GM19463 (cell line): ENCODE measurements at regions not wholly inside any gene's neighbourhood (a gene's known extent, or its start where the extent isn't known, plus 50 kb on each side); places are given as distances from the start of the nearest gene placed in this dataset.
"Not testable (repeated sequence)": the region's sequence is repeated elsewhere in the genome, so short reads cannot be mapped to it uniquely, and the experiment has no call there.

Experiments used
- ATAC-seq: cut with Tn5 transposase; IDR thresholded peaks from one replicate; pipeline ENCODE4 v1.9.1; 2021; ENCODE audit warnings: mild to moderate bottlenecking, moderate library complexity; ENCODE audit not compliant: unreplicated experiment

DNA sequence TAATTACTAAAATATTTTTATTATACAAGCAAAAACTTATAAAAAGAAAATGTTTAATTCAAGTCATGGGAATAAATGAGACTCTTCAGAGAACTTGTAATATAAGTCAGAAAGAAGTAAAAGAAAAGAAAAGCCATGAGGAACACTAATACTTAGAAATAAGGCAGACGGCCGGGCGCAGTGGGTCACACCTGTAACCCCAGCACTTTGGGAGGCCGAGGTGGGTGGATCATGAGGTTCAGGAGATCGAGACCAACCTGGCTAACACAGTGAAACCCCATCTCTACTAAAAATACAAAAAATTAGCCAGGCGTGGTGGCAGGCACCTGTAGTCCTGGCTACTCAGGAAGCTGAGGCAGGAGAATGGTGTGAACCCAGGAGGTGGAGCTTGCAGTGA is 528.6 kb downstream of the IRS2 start:
- not testable (repeated sequence) for ATAC-seq
